Stimulated activated naive CD4-positive, alpha-beta T cell (primary cell): ENCODE measurements at regions not wholly inside any gene's neighbourhood (a gene's known extent, or its start where the extent isn't known, plus 50 kb on each side); places are given as distances from the start of the nearest gene placed in this dataset.
"Not testable (repeated sequence)": the region's sequence is repeated elsewhere in the genome, so short reads cannot be mapped to it uniquely, and the experiment has no call there.

Experiments used
- DNase-seq, 6 experiments: peaks; one replicate each; lab custom pipeline; 2025; lab: John Stamatoyannopoulos, UW

DNA sequence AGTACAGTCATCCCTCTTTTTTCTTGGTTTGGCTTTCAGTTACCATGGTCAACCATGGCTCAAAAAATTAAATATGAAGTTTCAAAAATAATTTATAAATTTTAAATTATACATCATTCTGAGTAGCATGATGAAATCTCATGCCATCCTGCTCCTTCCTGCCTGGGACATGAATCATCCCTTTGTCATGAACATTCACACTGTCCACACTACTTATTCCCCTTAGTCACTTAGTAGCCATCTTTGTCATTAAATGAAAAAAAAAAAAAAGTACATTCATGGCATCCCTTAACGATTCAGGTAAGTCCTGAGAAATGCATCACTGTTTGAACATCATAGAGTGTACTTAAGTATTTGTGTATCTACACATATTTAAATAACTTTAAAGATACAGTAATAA lies 1046.3 kb downstream of the ROBO2 start:
- no peak for DNase-seq

DNA sequence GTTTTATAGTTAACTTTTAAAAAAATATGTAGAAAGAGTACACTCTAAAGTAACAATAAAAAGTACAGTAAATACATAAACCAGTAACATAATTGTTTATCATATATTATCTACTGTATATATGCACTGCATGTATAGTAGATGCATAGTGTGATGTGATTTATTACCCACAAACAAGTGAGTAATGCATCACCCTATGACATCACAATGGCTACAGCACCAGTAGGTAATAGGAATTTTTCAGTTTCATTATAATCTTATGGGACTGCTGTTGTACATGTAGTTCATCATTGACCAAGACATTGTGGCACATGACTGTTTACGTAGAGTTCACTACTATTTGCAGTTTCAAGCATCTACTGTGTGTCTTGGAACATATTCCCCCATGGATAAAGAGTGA lies 1047.2 kb downstream of the ROBO2 start:
- DNase-seq, result no peak

DNA sequence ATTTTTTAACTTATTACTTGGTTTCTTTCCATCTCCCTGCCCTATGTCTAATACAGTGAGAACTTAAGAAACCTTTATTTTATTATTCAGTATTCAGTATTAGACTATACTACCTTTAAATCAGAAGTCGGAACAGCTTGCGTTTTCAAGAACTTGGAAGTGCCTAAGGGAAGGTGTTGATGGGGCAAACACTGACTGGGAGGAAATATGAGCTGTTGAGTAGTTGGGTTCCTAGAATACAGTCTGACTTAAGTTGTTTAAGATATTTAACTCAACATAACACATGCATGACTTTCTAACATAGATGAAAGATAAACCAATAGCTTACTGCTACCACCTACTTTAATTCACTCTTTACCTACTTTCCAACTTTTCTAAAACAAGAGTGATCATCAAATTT lies 1048.1 kb downstream of the ROBO2 start:
- no peak for DNase-seq

DNA sequence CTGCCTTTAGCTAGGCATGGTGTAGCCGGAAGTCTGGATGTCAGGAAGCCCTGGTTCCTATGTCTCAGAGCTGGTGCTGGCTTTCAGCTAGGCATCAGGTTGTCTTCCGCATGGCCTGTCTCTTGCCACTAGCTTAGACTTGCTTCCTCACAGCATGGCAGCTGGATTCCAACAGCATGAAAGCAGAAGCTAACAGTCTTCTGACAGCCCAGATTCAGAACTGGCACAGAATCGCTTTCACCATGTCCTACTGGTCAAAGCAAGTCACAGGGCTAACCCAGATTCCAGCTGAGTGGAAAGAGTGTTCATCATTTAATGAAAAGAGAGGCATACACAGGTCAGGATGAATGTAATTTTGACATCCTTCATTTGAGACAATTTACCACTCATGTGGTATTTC lies 1050.5 kb downstream of the ROBO2 start:
- DNase-seq, result no peak

DNA sequence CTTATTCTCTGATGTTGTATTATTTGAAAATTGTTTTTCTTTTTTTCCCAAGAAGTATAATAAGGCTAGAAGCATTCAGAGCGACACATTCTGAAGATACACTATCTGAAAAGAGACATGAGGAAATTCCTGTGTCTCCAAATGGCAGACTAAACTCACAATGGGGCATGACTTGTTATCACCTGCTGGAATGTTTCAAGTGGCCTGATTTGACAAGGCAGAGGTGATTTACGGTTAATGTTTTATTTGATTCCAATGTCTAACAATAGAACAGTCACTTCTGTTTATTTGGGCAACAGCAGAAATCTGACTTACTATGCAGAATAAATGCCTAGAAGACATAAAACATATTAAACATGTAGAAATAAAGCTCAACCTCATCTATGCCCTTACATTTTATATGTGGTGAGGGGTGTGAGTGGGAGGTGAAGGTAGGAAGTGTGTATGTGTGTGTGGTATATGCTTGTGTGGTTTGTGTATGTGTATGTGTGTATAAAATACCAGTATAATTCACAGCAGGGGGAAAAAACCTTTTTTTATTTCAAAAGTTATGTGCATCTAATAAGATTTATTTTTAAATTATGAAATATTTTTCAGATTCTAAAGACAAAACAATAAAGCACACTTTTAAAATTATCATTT lies 1051.7 kb downstream of the ROBO2 start:
- no peak for DNase-seq

DNA sequence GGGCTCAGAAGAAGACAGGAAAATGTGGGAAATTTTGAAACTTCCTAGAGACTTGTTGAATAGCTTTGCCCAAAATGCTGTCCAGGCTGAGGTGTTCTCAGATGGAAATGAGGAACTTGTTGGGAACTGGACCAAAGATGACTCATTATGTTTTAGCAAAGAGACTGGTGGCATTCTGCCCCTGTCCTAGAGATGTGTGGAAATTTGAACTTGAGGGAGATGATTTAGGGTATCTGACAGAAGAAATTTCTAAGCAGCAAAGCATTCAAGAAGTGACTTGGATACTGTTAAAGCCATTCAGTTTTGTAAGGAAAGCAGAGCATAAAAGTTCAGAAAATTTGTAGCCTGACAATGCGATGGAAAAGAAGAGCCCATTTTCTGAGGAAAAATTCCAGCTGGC lies 1052.7 kb downstream of the ROBO2 start:
- not testable (repeated sequence) for DNase-seq

DNA sequence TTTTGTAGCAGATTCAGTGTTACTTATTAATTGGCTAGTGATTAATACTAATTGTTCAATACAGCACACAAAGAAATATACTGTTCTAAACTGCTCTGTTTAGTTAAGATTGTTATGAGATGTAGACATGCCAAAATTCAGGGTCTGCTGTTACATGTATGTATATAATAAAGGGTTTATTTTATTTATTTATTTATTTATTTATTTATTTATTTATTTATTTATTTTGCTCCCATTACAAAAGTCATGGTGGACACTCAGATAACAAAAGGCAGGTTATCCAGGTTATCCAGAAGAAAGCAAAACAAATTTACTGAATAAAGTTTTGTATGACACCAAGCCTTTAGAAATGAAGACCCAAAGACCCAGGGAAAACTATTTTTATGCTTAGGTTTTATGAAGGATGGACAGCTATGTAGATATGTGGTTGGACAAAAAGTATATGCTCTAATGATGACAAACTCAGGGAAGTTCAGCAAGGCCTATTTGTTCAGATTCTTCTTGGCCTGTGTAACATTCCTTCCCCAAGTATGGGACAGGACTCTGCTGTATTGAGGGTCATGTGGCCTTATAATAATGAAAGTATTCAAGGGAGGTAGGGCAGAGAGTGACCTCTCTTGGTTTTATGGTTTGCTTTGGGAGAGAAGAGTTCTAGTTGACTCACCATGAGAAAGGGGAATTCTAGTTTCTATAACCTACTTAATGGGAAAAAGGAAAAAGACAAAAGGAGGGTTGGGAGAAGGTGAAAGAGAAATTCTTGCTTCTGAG lies 1056.8 kb downstream of the ROBO2 start:
- DNase-seq, result no peak

DNA sequence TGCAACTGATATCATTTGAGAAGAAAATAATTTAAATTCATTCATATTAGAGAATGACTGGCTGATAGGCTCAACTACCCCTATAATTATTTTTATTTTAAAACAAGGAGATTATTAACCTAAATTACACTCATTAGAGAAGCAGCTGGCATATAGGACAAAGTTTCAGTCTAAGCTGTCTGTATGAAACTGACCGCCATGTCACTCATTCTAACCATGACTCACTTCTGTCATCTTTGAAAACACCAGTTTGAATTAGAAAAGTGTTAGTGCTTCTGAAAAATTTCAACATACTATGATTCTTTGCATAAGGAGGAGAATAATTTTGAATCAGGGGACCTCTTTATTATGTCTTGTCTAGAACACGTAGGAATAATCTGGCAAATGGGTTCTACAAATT lies 1058.5 kb downstream of the ROBO2 start:
- no peak for DNase-seq

DNA sequence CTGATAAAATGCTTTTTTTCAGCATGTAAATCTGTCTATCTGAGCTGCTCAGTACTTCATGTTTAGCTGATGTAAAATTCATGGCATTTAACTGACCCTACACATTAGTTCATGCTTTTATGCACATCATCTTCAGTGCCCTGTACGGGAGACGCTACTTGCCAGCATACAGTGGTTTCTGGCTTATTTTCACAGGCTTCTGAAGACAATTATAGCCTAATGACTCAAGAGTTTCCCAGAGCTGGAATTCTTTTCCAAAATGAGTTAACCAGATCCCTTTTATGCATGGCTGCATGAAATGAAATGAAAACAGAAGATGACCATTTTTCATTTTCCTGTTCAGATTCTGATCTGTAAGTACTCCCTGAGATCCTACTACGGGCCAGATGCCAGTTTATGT lies 1061.5 kb downstream of the ROBO2 start:
- no peak for DNase-seq

DNA sequence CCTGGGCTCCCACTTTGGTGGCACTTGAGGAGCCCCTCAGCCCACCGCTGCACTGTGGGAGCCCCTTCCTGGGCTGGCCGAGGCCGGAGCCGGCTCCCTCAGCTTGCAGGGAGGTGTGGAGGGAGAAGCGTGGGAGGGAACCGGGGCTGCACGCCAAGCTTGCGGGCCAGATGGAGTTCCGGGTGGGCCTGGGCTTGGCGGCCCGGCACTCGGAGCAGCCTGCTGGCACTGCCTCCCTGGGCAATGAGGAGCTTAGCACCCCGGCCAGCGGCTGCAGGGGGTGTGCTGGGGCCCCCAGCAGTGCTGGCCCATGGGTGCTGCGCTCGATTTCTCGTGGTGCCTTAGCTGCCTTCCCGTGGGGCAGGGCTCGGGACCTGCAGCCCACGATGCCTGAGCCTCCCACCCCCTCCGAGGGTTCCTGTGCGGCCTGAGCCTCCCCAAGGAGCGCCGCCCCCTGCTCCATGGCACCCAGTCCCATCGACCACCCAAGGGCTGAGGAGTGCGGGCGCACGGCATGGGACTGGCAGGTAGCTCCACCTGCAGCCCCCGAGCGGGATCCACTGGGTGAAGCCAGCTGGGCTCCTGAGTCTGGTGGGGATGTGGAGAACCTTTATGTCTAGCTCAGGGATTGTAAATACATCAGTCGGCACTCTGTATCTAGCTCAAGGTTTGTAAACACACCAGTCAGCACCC lies 1068.5 kb downstream of the ROBO2 start:
- DNase-seq, result not testable (repeated sequence)

DNA sequence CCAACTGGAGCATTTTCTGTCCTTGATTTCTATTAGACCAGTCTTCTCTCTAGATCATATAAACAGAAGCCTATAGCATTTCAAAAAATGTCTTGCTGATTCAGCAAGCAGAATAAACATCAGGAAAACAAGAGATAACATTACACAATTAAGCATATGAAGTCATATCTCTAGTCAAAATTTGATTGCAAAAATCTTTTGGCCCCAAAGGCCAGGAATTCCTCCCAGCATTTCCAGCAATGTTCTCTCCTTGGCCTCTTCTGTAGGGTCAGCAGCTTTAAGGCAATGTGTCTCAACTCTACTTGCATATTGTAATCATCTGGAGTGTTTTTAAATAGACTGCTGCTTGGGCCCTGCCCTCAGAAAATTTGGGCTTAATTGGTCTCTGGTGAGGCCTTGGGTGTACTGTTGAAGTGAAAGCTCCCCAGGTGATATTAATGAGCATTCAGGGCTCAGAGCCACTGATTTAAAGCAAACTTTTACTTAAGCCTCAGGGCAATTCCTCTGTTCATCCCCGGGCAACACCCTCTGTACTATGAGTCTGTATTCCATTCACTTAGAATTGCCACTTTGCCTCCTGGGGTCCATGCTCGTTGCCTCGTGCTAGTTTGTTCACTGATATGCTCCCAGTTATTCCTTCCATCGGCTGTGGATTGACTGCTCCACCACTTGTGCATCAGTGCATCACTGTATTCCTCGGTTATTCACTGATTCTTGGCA lies 1072.6 kb downstream of the ROBO2 start:
- no peak for DNase-seq

DNA sequence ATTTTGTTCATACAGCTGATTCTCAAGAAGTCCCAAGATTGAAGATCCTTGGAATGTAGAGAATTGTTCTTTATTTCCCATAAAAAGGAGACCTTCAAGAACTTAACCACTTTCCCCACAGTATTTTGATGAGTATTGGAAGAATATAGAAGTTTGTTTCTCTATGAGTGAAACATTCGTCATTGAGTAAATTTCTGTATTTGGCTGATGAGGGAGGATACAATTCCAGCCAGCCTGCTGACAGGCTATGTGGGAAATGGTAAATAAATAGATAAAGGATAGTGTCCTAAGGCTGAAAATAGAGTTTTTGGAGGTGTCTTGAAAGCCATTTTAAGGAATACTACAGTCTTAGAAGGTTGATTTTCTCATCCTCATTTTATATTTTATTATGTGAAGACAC lies 1076.1 kb downstream of the ROBO2 start:
- DNase-seq, result no peak

DNA sequence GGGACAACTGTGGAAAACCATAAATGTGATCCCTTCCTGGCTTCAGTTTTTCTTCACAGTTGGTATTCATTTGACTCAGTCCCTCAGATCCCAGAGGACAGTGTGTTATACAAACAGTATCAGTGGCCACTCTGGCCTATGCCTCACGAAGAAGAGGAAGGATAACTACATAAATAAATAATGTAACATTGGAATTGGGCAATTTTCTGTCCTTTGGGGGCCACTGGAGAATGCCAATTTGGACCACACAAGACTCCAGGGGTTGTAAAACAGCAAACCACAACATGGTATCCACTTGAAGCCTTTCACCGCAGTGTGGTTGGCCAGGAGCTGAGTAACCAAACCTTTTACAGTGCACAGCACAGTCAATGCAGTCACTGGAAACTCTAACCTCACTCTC lies 1077.0 kb downstream of the ROBO2 start:
- DNase-seq, result no peak

DNA sequence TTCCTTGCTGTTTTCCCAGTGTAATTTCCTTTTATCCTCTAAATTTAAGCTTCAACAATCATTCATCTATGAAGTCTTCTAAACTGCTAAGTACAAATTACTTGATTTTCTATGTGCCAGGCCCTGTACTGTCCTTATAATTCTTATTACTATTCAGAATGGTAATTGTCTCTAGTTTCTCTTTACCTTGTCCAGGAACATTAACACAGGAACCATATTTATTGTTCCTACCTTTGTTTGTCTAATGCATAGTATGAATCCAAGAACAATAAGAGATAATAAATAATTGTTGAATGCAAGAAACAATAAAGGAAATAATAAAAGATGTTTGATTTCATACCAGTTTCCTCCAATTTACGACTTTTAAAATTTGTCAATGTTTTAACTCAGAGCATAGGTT lies 1083.2 kb downstream of the ROBO2 start:
- DNase-seq, result no peak

DNA sequence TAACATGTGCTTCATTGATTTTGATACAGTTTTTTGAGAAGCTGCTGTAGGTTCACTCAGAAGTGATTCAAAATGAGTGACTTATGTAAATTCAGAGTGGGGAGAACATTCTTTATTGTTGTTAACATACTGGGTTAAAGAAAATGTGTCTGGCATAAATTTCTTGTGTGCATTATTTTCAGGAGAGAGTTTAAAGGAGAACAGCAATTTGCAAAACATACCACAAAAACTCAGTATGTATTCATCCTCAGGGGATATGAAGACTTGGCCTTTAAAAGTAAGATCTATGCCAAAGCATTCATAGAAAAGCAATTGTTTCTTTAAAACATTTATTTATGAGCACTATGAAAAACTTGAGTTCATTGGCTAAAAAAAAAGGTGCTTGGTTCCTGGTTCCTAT lies 1089.8 kb downstream of the ROBO2 start:
- DNase-seq, result no peak

DNA sequence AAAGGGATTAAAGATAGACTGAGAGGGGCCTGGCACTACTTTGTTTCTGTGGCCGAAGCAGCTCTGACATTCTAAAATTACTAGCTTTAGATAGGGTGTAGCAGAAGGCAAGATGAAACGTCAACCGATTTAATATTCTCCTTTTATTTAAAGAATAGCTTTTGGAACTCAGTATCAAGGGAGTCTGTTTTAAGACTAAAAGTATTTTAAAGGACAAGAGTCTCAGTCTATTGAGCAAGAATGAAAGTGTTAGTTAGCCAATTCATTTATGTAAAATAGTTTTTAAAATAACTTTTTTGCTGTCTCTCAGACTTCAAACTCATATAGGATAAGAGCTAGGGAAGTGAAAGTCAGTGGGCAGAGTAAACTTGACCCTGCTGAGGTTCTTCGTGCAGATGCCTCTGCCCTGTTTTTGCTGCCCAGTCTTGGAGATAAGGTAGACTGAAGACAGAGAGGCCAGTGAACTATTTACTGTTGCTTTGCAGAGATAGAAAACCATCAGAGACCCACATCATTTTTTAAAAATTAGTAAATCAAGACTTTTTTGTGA lies 1090.9 kb downstream of the ROBO2 start:
- no peak for DNase-seq

DNA sequence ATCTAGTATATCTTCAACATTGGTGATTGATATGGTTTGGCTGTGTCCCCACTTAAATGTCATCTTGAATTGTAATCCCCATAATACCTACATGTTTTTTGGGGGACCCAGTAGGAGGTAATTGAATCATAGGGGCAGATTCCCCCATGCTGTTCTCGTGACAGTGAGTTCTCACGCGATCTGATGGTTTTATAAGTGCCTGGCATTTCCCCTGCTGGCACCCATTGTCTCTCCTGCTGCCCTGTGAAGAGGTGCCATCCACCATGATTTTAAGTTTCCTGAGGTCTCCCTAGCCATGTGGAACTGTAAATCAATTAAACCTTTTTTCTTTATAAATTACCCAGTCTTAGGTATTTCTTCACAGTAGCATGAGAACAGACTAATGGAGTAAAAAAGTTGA lies 1094.6 kb downstream of the ROBO2 start:
- no peak for DNase-seq

DNA sequence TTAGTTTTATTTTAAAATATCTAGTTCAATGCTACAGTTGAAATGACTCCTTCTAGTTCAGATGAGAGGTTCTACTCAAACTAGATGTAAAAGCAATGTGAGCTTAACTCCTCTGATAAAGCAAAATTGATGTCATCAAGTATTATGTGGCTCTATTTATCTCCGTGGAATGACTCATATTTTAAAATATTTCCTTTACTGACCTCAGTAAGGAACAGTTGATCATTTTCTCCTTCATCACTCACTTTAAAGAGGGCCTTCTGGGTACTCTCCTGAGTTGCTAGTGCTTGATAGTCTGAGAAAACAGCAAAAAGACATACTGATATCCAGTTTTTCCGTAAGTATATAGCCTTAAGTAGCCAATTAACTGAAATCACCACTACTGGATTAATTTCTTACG lies 1099.3 kb downstream of the ROBO2 start:
- DNase-seq, result no peak

DNA sequence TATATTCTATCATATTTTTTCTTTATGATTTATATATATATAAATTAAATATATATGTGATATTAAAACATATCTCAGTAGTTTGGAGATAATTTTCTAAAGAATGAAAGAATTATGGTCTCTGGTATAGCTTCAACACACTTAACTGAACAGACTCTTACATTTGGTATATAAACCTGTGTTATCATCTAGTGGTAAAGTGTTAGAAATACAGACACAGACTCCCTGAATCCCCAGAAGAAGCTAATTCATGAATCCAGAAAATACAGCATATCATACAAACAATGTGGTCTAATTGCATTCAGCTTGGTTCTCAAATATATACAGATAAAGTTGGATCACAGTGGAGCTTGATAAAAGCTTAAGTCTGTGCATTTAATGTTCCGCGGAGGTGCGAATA lies 1100.4 kb downstream of the ROBO2 start:
- no peak for DNase-seq

DNA sequence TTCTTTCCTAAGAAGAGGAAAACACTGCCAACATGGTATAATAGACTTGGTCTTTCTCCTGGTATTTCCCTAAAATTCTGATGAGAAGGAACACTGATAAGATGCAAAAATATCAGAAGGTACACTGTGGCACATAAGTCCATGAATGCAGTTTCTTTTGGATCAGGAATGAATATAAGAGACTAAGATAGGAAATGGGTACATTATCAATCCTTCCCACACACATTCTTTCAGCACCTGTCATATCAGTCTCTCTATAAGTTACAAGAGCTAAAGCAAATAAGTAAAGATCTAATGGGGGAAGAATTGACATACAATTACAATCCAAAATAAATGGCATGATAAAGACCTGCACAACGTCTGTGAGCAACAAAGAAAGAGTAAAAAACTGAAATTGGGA lies 1101.0 kb downstream of the ROBO2 start:
- DNase-seq, result no peak

DNA sequence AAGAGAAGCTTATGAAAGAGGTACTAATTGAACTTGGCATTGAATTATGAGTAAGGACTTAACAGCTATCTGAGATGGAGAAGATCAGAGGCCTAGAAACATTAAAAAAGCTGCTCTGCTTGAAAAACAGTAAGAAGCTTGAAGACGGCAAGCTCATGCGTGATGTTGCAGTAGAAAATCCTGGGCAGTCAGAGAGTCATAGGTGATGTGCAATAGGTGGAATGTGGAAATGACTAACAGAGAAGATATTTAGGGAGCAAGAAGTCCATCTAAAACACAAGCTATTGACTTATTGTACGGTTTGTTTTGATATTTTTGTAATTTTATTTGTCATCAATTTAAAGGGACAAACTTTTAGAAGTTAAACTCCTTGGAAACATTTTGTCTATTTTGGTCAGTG lies 1101.4 kb downstream of the ROBO2 start:
- DNase-seq, result no peak

DNA sequence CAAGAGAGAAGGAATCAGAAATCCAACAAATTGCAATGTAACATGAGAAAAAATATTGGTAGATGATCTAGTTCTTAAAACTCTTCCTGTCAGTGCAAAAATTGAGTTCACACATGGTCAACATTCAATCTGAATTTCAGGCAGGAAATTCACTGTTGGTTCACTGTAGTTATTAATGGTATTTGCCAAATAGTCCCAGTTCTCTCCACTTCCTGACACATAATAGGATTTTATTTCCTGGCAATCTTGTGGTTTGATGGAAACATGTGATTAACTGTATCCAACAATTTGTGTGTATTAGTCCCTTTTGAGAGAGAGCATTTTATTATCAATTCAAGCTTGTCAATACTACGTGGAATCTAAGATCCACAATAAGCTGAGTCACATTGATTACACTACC lies 1103.1 kb downstream of the ROBO2 start:
- DNase-seq, result no peak
